HG02610 (cell line): ENCODE measurements at regions not wholly inside any gene's neighbourhood (a gene's known extent, or its start where the extent isn't known, plus 50 kb on each side); places are given as distances from the start of the nearest gene placed in this dataset.
A peak's percentile ranks its signal among the peaks of the same experiment; 100 is the strongest.

Source experiments
- ATAC-seq: cut with Tn5 transposase; IDR thresholded peaks from one replicate; pipeline ENCODE4 v1.9.1; 2021; ENCODE audit warnings: mild to moderate bottlenecking, moderate library complexity; ENCODE audit not compliant: unreplicated experiment

DNA sequence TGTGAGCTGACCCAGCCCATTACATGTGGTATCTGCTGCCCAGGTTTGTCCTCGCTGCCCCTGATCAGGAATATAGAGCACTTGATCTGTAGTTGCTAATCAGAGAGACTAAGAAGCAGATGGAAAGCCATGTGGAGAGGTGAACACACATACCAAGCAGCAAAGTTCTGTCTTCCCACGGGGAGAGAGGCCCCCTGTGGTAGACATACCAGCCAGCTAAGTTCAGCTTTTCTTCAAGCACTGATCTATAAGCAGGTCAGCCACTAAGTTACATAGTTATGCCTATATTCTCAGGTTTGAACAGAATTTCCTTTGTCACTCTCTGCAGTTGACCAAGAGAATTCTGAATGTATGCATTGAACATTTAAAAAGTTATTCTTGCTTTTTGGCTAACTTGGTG lies 76.4 kb downstream of the DDX3Y start:
- no peak for ATAC-seq

DNA sequence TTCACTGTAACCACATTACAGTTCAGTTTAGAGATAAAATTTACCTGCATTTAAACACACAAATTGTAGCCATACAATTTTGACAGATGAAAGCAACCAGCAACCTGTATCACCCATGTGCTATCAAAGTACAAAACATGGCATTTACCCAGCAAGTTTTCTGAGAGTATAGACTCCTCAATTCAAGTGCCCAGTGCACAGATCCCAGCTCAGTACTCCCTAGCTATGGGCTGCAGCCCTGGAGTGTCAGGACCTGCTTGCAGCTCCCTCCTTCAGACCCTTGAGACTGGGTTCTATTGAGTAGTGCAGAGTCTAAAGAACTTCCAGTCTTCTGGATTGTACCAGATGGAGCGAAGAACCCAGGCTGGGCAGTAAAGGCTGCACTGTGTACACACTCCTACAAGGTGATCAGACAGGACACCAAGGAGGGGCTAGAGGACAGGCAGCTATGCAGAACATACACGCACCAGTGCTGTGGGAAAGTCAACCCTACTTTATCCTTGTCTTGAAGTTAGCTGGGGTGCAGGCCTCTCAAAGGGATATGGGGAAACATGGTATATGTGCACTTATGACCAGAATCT lies 77.7 kb downstream of the DDX3Y start:
- ATAC-seq: no peak

DNA sequence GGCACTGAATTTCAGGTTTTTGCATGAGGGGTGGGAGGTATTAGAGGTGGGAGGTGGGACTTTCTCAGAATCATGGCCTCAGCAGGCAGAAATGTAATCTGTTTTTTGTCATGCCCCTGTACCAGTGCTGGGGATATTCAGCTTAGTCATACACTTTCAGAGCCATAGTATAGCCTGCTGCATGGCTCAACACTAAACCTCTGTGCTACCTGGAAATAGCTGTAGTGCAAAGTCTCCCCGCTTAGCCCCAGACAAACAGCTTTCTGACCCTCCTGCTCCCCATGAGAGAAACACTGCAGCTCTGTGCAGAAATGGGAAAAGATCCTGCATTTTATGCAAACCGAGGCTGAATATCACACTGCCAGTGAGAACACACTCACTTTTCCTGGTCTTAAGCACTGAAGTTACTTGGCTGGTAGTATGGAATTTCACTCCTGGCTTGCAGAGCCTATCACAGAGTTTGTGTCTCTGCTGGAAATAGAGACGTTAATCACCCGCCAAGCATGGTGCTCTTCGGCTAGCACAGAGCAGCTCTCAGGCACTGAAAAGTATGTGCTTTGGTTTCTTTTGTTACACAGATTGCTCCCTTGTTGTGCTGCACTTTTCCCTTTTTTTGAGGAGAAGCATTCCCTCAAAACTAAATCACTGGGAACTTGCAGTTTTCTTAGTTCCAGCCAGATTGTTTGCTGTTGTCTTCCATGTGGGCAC lies 80.1 kb downstream of the DDX3Y start:
- ATAC-seq: no peak

DNA sequence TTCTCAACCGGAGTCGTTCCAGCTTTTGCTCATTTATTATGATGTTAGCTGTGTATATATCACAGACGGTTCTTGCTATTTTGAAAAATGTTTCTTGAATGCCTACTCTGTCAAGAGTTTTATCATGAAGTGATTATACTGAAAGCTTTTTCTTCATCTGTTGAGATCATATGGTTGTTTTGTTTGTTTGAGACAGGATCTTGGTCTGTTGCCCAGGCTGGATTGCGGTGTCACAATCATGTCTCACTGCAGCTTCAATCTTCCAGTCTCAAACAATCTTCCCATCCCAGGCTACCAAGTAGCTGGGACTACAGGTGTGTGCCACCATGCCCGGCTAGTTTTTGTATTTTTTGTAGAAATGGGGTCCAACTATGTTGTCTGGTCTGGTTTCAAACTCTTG lies 112.8 kb downstream of the DDX3Y start:
- ATAC-seq: no peak

DNA sequence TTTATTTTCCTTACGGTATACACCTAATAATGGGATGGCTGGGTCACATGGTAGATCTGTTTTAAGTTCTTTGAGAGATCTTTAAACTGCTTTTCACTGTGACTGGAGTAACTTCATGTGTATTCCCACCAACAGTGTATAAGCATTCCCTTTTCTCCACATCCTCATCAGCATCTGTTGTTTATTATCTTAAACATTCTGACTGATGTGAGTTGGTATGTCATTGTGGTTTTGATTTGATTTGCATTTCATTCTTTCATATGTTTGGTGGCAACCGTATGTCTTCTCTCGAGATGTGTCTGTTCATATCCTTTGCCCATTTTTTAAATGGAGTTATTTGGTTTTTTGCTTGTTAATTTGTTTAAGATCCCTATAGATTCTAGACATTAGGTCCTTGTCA lies 114.8 kb downstream of the DDX3Y start:
- no peak for ATAC-seq

DNA sequence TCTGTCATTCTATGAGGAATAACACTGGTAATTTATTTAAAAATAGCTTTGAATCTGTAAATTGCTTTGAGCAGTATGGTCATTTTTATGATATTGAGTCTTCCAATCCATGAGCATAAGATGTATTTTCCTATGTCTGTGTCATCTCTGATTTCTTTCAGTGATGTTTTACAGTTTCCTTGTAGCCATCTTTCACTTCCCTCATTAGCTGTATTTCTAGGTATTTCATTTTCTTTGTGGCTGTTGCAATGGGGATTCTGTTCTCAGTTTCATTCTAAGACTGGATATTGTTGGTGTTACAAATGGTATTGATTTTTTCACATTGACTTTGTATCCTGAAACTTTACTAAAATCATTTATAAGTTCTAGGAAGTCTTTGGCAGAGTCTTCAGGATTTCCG lies 116.2 kb downstream of the DDX3Y start:
- no peak for ATAC-seq

DNA sequence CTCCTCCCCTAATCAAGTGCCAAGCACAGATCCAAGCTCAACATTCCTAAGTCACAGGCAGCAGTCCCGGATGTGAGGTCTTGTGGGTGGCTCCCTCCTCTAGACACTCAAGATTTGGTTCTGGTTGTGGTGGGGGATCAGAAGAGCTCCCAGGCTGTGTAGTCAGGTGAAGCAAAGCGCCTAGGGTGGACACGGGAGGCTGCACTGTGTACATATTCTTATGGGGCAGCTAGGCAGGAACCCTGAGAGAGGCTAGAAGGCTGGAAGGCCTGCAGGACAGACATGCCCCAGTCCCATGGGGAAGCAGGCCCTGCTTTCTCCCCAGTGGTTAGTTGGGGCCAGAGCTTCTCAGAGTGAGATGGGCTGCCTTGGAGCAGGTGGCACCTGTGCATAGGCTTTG lies 118.9 kb downstream of the DDX3Y start:
- peak; percentile 62 for ATAC-seq

DNA sequence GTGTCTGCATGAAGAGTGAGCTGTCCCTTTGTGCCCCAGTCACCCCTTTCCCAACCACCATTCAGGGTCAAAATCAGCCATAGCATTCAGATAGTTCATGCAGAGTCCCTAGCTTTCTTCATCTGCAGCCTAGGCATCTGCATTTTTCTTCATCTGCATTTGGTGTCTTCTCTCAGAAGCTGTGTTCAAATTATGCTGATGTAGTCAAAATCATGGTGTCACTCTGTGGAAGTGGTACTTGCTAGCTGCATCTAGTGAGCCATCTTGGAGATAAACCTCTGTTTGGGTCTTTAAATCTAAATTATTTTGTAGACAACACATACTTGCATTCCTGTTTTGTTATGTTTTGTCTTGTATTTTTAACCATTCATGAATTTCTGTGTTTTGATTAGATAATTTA lies 119.8 kb downstream of the DDX3Y start:
- no peak for ATAC-seq

DNA sequence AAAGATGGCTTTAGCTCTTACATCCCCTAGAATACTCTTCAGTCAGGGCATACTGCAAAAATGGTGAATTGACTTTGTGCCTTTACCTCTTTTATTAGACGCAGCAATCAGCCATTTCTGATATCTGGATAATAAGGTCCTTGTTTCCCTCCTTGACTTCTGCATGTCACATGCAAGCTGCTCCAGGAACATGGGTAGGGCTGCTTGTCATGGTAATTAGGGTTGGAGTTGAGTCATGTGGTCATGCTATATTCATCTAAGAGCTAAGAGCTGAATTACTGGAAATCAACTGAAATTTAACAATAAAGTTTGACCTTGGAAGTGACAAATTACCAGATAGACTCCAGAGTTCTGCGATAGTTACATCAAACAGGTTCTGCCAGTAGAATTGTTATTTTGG lies 122.2 kb downstream of the DDX3Y start:
- ATAC-seq: no peak

DNA sequence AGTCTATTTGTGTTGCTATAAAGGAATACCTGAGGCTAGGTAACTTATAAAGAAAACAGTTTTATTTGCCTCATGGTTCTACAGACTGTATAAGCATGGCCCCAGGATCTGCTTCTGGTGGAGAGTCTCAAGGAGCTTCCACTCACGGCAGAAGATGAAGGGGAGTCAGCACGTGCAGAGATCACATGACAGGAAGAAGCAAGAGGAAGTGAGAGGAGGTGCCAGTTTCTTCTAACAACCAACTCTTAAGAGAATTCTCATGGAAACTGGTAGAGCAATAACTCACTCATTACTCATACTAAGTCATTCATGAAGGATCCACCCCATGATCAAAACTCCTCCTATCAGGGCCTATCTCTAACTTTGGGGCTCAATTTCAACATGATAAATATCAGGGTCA lies 135.6 kb downstream of the DDX3Y start:
- no peak for ATAC-seq

DNA sequence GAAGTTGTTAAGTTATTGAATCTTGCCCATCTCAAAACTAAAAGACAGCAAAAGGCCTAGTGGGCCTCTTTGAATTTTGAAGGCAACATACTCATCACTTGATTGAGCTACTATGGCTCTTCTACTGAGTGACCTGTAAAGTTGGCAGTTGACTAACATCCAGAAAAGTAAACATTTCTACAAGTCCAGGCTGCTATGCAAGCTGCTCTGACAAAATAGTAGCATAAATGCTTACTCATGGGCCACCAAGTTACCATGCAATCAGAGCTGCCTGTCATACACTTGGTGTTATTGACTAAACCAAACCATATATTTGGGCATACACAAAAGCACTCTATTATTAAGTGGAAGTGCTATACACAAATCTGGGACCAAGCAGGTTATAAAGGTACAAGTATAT lies 148.8 kb downstream of the DDX3Y start:
- no peak for ATAC-seq

DNA sequence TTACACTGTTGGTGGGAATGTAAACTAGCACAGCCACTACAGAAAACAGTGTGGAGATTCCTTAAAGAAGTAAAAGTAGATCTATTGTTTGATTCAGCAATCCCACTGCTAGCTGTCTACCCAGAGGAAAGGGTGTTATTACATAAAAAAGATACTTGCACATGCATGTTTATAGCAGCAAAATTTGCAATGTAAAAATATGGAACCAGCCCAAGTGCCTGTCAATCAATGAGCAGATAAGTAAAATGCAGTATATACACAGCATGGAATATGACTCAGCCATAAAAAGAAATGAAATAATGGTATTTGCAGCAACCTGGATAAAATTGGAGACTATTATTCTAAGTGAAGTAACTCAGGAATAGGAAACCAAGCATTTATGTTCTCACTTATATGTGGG lies 161.7 kb downstream of the DDX3Y start:
- no peak for ATAC-seq

DNA sequence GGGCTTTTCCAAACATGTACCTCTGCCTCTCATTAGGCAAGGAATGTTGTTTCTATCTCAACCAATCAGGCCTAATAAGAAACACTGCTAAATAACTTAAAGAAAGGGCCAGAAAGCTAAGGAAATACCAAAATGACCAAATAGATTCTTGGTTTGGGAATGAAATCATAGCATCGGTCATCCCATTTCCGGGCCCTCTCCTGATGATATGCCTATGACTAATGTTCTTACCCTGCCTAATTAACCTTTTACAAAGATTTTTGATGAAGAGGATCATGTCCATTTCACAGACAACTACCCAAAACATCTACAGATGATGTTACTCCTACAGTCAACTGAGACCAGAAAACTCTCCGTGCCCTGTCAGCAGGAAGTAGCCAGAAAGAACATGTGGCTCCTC lies 164.0 kb downstream of the DDX3Y start:
- ATAC-seq: no peak

DNA sequence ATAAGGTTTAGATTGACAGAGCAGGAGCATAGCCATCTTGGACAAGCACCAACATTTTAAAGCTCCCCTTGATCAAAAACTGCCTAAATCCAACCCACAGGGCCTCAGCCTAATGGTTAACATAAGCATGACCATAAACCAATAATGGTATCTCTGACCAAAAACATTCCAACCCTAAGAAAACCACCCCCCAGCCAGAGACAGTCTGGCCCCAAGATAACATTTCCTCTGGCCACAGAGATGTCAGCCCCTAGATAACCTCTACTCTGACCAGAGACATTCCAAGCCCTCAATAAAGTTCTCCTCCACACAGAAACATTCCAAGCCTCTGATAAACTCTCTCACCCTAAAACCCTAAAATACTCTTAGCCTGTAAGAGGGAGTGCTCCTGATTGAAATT lies 164.4 kb downstream of the DDX3Y start:
- ATAC-seq: no peak

DNA sequence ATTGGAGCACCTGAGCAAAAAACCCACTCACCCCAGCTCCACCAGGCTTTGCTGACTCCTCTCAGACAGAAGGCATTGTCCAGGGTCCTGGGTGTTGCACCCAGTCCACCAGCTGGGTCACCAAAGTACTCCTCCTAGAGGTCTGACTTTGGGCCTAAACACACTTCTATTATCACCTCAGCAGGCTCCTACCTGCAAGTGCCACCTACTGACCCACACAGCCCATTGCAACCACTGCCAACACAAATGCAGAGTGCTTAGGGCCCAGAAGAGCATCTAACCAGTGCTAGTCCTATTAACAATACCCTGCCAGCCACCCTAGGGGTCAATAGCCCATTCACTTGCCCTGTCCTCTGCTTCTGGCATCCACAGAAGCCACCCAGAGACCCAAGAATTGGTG lies 178.1 kb downstream of the DDX3Y start:
- ATAC-seq: peak; percentile 51

DNA sequence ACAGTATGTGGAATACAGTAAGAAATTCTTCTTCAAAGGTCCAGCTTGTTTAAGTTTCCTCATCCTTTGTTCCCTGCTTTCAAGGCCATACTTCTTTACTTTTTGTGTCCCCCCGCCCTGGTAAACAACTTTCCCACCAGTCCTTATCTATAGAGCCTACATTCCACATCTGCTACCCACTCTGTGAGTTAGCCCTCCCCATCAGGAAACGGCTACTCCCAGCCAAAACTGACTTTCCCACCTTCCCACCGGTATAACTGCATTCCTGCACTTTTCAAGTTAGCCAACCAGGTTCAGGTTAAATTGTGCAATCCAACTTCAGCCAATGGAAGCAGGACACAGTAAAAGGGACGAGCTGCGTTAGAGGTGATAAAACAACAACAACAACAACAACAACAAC lies 186.9 kb downstream of the DDX3Y start:
- ATAC-seq: no peak

DNA sequence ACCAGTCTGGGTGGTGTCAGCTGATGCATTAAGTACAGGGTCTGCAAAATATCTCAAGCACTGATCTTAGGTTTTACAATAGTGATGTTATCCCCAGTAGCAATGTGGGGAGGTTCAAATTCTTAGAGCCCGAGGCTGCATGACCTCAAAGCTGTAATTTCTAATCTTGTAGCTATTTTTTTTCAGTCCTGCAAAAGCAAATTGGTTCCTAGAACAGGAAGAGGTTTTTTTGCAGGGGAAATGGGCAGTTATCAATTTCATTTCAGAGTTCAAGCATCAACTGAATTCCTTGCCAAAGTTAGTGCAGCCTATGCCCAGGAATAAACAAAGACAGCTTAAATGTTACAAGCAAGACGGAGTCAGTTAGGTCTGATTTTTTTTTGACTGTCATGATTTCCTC lies 188.3 kb downstream of the DDX3Y start:
- ATAC-seq: no peak

DNA sequence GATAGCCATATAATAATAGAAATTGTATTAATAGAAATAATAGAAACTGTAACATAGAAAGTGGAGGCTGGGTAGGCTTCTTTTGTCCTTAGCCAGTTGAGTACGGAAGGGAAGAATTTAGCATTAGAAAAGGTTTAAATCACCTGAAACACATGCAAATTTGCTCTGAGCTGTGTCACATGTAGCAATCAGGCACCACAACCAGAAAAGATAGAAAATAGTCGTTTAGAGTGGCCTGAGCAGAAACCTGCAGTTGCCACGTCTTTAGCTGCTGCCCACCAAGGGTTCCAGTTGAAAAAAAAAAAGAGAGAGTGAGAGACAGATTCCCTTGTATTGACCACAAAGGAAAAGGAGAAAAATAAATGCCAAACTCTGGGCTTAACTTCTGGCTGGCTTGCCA lies 188.8 kb downstream of the DDX3Y start:
- no peak for ATAC-seq

DNA sequence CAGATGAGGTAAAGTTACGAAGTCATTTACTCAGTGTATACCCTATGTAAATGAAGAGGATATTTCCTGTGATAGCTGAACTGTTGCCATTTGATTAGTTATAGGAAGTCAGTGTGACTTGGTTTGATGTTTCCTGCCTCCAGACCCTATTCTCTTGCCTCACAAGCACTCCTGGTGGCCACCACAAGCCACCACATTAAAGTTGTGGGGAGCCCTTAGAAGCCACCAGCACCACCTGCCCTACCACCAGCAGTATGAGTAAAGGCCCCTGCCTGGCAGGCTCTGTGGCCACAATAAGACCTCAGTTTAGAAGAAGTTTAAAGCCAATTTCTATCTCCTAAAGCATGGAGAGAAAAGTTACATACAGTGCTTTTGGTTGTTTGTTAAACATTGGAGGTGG lies 189.7 kb downstream of the DDX3Y start:
- ATAC-seq: peak; percentile 65

DNA sequence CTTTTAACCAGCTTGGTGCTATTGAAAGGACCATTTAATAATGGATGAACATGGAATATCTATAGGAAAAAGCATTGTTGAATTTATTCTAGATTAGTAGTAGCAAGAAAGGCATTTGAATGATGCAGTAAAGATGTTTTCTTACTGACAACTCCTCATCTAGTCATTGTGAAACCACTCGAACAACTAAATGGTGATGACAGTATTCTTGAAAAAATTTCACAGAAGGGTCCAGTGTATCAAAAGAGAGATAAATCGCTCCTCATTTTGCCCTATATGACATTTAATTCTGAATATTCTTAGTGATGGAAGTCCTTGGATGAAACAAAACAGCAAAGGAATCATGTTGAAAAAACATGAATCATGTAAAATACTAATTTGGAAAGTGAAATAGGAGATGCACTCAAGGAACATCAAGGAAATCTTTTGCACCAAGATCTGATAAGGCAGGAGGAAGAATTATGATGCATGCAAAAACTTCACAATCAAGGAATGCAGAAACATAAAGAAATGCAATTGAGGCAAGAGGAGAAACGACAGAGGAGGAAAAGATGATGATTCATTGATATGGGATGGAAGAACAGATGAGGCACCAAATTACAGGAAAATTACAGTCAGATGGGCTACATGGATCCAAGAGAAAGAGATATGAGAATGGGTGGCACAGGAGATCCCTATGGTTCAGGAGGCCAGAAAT lies 190.4 kb downstream of the DDX3Y start:
- ATAC-seq: no peak

DNA sequence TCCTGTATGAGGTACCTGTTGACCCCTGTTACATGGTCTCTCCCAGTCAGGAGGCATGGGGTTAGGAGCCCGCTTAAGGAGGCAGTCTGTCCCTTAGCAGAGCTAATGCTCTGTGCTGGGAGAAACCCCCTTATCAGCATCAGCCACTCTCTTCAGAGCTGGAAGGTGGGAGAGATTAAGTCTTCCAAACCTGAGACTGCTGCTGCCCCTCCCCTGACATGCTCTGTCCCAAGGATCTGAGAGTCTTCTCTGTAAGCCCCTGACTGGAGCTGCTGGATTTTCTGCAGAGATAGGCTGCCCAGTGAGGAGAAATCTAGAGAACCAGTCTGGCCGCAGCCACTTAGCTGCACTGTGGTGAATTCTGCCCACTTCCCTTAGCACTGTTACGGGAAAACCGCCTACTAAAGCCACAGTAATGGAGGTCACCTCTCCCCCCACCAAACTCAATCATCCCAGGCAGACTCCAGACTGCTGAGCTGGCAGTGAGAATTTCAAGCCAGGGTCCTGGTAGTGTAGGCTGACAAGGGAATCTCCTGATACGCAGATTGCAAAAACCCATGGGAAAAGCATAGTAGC lies 222.3 kb downstream of the DDX3Y start:
- ATAC-seq: peak; percentile 95

DNA sequence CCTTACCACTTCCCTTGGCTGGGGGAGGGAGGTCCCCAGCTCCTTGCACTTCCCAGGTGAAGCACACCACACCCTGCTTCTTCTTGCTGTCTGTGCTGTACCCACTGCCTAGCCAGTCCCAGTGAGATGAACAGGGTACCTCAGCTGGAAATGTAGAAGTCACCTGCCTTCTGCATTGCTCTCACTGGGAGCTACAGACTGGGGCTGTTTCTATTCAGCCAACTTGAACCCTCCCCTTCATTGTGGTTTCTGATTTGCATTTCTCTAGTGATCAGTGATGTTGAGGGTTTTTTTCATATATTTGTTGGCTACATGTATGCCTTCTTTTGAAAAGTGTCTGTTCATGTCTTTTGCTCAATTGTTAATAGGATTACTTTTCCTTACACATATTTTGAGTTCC lies 222.8 kb downstream of the DDX3Y start:
- ATAC-seq: peak; percentile 83
